NCI-H2171 (cell line): ENCODE measurements at regions not wholly inside any gene's neighbourhood (a gene's known extent, or its start where the extent isn't known, plus 50 kb on each side); places are given as distances from the start of the nearest gene placed in this dataset.
"Not testable (repeated sequence)": the region's sequence is repeated elsewhere in the genome, so short reads cannot be mapped to it uniquely, and the experiment has no call there.

Experiments
- DNase-seq: peaks from one replicate; lab custom pipeline; 2025; lab: John Stamatoyannopoulos, UW

DNA sequence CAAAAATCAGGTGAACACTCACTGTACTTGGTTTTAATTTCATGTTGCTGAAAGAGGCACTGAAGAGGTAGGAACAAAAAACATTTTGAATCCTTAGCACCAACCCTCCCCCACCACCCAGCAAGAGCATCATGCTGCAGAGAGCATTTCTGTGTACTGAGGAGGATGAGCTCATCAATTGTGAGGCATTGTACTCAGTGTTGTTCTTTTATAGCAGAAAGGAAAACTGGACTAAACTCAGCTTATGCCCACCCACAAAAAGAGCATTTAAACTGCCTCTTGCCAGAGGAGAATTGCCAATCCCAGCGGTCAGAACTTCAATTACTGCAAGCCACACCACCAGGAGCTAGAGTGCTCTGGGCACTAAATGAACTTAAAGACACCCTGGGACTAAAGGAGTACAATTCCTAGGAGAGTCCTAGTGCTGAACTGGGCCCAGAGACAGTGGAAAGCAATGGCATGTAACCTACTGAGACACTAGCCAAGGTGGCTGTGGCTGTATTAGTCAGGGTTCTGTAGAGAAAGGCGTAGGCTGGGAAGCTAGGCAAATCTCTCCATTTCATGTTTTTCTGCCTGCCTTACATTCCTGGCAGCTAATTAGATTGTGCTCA lies 280.7 kb upstream of the KLHL4 start:
- DNase-seq = no peak

GRCh38 chrX:87265518-87265917 lies 252.1 kb upstream of the KLHL4 start:
- DNase-seq = no peak

DNA sequence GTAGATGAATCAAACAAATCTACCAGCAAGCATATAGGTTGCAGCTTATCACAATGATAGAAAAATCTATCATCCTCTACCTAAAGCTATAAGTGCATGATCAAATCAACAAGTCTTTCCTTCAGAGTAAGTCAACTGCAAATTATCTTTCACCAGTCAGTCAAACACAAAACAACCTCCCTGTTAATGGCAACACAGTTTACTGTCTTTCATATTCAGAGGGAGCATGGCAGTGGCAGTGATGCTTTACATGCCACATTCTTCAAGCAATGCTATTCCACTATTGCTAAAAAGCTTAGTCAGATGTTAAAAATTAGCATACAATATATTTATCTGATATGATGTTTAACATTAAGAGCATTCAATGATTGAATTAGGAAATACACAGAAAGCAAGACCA lies 245.1 kb upstream of the KLHL4 start:
- DNase-seq = no peak

DNA sequence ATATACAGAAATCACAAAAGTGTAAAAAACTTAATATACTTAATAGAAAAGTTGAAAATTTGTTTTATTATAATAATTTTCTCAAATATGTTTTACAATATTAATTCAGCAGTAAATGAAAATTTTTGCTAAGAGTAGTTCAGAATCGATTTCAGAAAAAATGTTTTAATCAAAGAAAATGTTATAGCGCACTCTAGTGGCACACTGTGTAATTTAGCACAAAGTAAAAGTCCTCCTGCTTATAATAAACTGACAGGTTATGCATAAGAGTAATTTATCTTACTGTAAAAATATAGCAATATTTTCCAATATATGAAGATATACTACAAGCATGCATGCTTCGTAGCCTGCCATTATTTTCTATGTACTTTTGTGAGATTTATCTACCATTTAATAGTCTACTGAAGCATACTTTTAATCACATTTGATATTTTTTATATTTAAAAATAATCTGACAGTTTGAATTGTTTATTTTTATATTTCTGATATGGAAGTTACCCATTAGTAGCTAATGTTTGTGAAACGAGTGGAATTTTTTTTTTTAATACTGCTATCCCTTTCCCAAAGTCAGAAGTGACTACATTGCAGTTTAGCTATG lies 217.9 kb upstream of the KLHL4 start:
- peak; percentile 0 for DNase-seq

DNA sequence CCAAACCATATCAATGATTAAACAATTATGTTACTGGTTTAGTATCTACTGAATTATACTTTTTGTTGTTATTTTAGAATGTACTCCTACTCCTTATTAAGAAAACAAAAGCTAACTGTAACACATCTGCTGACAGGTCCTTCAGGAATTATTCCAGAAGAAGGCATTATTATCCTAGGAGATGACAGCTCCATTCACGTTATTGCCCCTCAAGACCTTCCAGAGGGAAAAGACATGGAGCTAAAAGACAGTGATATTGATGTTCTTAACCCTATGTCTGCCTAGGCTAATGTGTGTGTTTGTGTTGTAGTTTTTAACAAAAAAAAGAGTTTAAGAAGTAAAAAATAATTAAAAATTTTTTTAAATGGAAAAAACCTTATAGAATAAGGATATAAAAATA lies 206.8 kb upstream of the KLHL4 start:
- DNase-seq = no peak

GRCh38 chrX:87327267-87327666 lies 190.3 kb upstream of the KLHL4 start:
- no peak for DNase-seq

DNA sequence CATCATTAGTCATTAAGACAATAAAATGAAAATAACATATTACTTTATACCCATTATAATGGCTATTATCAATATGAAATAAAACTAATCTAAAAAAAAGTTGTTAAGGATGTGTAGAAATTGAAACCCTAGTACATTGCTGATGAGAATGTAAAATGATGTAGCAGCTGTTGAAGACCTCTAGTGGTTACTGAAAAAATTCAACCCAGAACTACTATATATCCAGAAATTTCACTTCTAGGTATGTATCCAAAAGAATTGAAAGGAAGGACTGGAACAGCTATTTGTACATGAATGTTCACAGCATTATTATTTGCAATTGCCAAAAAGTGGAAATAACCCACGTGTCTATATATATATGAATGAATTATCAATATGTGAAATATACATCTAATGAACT lies 180.3 kb upstream of the KLHL4 start:
- no peak for DNase-seq

DNA sequence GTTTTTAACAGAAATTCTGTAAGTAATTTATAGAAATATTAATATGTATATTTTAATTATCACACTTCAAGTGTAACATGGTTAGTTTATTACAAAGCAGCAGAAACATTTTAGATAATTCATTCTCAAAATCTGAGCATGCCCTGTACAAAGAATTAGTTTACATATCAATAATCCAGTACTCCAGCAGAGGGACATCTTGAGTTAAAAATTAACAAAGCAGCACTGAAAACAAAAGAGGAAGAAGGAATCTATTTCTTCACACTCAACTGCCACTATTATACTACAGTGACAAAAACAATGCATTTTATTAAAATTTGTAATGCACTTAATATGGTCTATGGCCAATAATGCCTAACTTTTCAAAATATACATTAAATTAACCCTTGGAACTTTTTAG lies 179.1 kb upstream of the KLHL4 start:
- no peak for DNase-seq

DNA sequence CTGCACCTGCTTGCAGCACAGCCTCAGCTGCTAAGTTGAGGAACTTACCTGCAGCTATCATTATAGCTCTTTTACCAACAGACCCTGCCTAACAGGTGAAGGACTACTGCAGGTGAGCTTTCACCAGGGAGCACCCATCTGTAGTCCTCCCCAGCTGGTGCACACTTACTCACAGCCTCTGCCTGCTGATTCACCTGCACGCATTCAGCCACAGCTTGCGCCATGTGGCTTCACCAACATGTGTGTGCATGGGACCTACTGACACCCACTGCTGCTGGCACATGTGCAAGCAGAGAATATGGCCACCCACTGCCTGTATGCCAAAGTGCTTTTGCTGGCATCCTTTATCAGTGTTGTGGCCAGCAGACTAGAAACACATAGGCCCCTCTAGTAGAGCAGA lies 146.7 kb upstream of the KLHL4 start:
- no peak for DNase-seq

GRCh38 chrX:87374324-87374723 lies 143.3 kb upstream of the KLHL4 start:
- DNase-seq = no peak

GRCh38 chrX:87376896-87377295 lies 140.7 kb upstream of the KLHL4 start:
- DNase-seq = no peak

DNA sequence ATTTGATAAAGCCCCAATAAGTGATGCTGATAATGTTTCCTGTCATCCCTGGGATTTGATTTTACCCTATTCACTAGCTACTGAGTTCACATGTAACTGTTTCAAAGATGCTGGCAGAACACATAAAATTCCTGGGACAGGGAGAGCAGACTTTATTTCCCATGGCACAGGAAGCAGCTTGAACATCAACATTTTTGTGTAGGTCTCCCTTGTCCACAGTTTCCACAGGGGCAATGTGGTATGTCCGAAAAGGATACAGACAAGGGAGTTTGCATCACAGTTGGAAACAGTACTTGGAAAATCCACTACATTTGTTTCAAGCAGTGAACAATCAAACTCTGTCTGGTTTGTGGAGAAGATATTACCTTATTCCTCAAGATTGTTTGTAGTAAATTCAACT lies 129.2 kb upstream of the KLHL4 start:
- no peak for DNase-seq

DNA sequence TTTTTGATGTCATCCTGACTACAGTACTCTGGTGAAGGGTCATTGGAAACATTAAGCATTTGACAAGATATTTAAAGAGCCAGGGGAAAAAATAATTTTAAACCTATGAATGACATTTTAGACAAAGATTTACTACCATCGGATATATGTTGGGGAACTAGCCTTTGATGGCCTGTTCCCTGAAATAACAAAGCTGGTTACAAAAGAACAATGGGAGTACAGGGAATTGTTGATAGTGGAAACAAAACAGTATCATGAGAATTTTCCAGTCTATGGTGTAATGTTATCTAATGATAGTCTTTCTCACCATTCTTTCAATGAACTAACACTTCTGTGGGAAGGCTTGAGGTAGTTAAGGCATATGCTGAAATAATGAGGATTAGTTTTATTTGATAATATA lies 125.9 kb upstream of the KLHL4 start:
- no peak for DNase-seq

DNA sequence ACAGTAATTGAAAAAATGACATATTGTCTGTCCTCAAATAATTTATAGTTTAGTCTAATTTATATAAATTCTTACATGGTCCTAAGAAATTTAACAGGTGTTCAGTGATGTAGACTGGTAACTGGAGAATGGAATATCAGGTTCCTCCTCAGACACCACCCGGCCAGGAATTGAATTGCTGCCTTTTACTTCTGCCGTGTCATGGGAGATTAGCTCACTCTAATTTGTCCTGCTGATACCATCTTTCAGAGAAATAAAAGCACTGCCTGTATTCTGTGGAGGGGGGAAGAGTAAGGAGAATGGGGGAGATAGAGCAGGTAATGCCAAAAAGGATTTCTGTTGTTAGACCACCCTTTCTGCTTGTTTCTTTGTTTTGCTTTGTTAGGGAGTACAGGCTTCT lies 125.2 kb upstream of the KLHL4 start:
- DNase-seq = peak; percentile 0

GRCh38 chrX:87397103-87397886 lies 120.3 kb upstream of the KLHL4 start:
- DNase-seq = no peak

DNA sequence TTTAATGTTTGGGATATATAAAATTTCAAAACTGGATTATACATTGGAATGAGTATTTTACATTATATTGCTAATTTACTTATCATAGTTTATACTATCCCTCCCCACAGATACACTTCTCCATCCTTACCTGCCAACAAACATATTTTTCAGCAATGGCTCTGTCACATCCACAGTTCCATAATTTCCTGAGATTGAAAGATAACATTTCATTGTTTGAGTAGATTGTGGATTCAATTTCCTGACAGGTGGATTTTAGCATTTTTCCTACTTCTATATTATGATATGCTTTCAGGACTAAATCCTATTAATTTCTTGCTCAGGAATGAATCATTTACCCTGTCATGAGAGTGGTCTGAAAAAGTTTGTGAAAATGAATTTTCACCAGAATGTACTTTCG lies 115.3 kb upstream of the KLHL4 start:
- DNase-seq = no peak

DNA sequence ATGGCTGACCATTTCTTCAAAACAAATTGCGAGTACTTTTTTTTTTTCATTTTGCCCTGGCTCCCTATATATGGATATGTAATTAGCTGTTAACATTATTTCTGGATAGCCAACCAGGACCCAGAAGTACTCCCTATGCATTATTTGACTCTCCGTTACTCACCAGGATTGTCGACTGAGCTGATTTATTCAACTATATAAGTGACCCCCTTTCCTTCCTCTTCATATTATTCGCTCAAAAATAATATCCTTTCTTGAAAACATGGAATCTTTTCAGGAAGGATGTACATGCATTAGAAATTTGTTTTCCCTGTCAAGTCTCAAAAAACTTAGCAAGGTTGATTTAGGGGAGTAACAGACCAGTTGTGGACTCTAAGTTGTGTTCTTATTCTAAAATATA lies 114.1 kb upstream of the KLHL4 start:
- no peak for DNase-seq

GRCh38 chrX:87409113-87409841 lies 108.3 kb upstream of the KLHL4 start:
- DNase-seq = no peak

GRCh38 chrX:87425618-87426017 lies 92.0 kb upstream of the KLHL4 start:
- no peak for DNase-seq

DNA sequence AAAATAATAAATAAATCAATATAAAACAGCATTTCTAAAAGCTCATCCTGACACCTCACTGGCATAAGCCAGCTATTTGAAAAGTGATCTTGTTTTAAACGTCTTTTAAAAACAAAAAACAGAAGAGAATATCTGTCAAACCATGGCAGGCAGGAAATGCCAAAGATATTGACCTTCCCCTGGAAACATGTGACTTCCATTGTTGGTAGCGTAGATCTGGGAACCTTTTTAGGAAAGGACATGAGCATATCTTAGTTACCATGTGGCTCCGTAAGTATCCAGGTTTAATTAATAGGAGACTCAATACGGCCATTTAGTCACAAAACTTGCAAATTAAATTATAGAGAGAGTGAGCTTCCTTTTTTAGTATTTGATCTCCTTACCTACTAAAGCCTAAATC lies 83.0 kb upstream of the KLHL4 start:
- no peak for DNase-seq

GRCh38 chrX:87448613-87449012 lies 69.0 kb upstream of the KLHL4 start:
- DNase-seq = not testable (repeated sequence)

DNA sequence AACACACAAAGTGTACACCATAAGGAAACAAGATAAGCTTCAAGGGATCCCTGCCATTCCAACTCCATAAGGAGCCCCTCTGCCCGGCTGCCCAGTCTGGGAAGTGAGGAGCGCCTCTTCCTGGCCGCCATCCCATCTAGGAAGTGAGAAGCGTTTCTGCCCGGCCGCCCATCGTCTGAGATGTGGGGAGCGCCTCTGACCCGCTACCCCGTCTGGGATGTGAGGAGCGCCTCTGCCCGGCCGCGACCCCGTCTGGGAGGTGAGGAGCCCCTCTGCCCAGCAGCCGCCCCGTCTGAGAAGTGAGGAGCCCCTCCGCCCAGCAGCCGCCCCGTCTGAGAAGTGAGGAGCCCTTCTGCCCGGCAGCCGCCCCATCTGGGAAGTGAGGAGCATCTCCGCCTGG lies 51.8 kb upstream of the KLHL4 start:
- not testable (repeated sequence) for DNase-seq
